MM.1S (cell line): ENCODE measurements at regions not wholly inside any gene's neighbourhood (a gene's known extent, or its start where the extent isn't known, plus 50 kb on each side); places are given as distances from the start of the nearest gene placed in this dataset.

ENCODE experiments used
- DNase-seq: peaks from one replicate; pipeline ENCODE4 v3.0.0-alpha.2; 2015
- H2AFZ ChIP-seq: fragments of 300-600 bp; sonication (generic); 2 replicates; pipeline ENCODE4 v1.6.0; 2016; ENCODE audit warnings: antibody characterized with exemption, low read length
- H3F3A ChIP-seq: fragments of 300-600 bp; sonication (generic); 2 replicates; pipeline ENCODE4 v1.6.1; 2016; ENCODE audit warnings: mild to moderate bottlenecking, antibody characterized with exemption, low read length, moderate library complexity, mixed read lengths; ENCODE audit not compliant: insufficient read depth
- H3K27ac ChIP-seq: fragments of 300-600 bp; sonication (generic); 2 replicates; pipeline ENCODE4 v1.5.1; 2016; ENCODE audit warnings: mild to moderate bottlenecking, low read length
- H3K27me3 ChIP-seq: fragments of 300-600 bp; sonication (generic); replicated peaks from 2 replicates; pipeline ENCODE4 v1.6.0; 2016; ENCODE audit warnings: low read length; ENCODE audit not compliant: insufficient read depth
- H3K36me3 ChIP-seq: fragments of 300-600 bp; sonication (generic); replicated peaks from 2 replicates; pipeline ENCODE4 v1.6.1; 2016; ENCODE audit warnings: mild to moderate bottlenecking, low read length, mixed read lengths; ENCODE audit not compliant: insufficient read depth
- H3K4me1 ChIP-seq: fragments of 300-600 bp; sonication (generic); 2 replicates; pipeline ENCODE4 v1.6.1; 2016; ENCODE audit warnings: low read length, mixed read lengths
- H3K4me2 ChIP-seq: fragments of 300-600 bp; sonication (generic); 2 replicates; pipeline ENCODE4 v1.6.0; 2016; ENCODE audit warnings: low read depth, low read length
- H3K4me3 ChIP-seq: fragments of 300-600 bp; sonication (generic); 2 replicates; pipeline ENCODE4 v1.5.1; 2016; ENCODE audit warnings: low read length, mixed read lengths
- H3K79me2 ChIP-seq: fragments of 300-600 bp; sonication (generic); 2 replicates; pipeline ENCODE4 v1.6.1; 2016; ENCODE audit warnings: mixed run types, low read length, mixed read lengths
- H3K9ac ChIP-seq: fragments of 300-600 bp; sonication (generic); 2 replicates; pipeline ENCODE4 v1.6.1; 2016; ENCODE audit warnings: low read length, mixed read lengths
- H3K9me2 ChIP-seq: fragments of 300-600 bp; sonication (generic); replicated peaks from 2 replicates; pipeline ENCODE4 v1.6.1; 2016; ENCODE audit warnings: mild to moderate bottlenecking, low read length, mixed read lengths; ENCODE audit not compliant: insufficient read depth
- H3K9me3 ChIP-seq: fragments of 300-600 bp; sonication (generic); replicated peaks from 2 replicates; pipeline ENCODE4 v1.6.1; 2016; ENCODE audit warnings: mild to moderate bottlenecking, low read length, mixed read lengths; ENCODE audit not compliant: insufficient read depth
- H4K20me1 ChIP-seq: fragments of 300-600 bp; sonication (generic); 2 replicates; pipeline ENCODE4 v1.6.1; 2016; ENCODE audit warnings: mild to moderate bottlenecking, low read length, moderate library complexity, mixed read lengths; ENCODE audit not compliant: insufficient read depth
- CTCF ChIP-seq: fragments of 300-600 bp; sonication (generic); IDR thresholded peaks from 2 replicates; pipeline ENCODE4 v1.5.1; 2016; ENCODE audit warnings: antibody characterized with exemption, low read length, mixed read lengths
- EZH2 ChIP-seq: fragments of 300-600 bp; sonication (generic); optimal IDR thresholded peaks from 2 replicates; pipeline ENCODE3; 2017; ENCODE audit warnings: low read depth, mild to moderate bottlenecking, antibody characterized with exemption, low read length, mixed read lengths
- EZH2phosphoT487 ChIP-seq: fragments of 300-600 bp; sonication (generic); IDR thresholded peaks from 2 replicates; pipeline ENCODE4 v1.6.1; 2018; ENCODE audit warnings: antibody characterized with exemption, low read length

GRCh38 chr3:106823701-106824100 lies 553.5 kb upstream of the CCDC54 start:
- no peak for DNase-seq
- Histone ChIP-seq H3K4me3 (no peak overlapping the region), H4K20me1 (no peaks in the 10 kb centered on the region), H3K9me2 (no peaks in the 10 kb centered on the region), H3F3A (no peaks in the 10 kb centered on the region), H3K4me2 (no peak overlapping the region), H2AFZ (no peak overlapping the region), H3K4me1 (no peaks in the 10 kb centered on the region), H3K27ac (no peak overlapping the region), H3K36me3 (no peaks in the 10 kb centered on the region), H3K27me3 (no peaks in the 10 kb centered on the region), H3K9ac (no peak overlapping the region), H3K79me2 (no peaks in the 10 kb centered on the region), H3K9me3 (no peaks in the 10 kb centered on the region)
- no peak for TF ChIP-seq CTCF
- no peak for TF ChIP-seq EZH2
- TF ChIP-seq EZH2phosphoT487: no peak

DNA sequence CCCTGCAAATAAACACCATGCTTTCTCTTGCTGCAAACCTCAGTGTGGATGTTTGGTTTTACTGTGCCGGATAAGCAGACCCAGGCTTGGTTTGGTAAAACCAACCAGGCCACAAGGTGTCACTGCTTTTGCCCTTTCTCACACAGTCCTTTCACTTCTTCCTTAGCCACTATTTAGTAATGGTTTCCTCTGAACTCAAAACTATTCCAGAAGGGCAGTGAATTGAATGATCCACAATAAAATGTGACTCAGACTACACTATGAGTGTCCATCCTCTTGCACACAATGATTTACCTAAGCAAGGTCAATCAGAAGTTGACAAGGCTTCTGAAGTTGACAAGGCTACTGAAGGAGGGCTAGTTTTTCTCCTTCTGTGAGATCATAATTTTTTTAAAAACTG lies 552.4 kb upstream of the CCDC54 start:
- H3F3A ChIP-seq: no peaks in the 10 kb centered on the region
- no peak overlapping the region for H2AFZ ChIP-seq
- no peak overlapping the region for H3K9ac ChIP-seq
- no peaks in the 10 kb centered on the region for H3K27me3 ChIP-seq
- H3K36me3 ChIP-seq: no peaks in the 10 kb centered on the region
- no peaks in the 10 kb centered on the region for H3K9me2 ChIP-seq
- no peak overlapping the region for H3K27ac ChIP-seq
- TF ChIP-seq CTCF (no peak), EZH2 (no peak), EZH2phosphoT487 (no peak)
- no peak overlapping the region for H3K4me2 ChIP-seq
- DNase-seq: no peak
- no peaks in the 10 kb centered on the region for H4K20me1 ChIP-seq
- no peaks in the 10 kb centered on the region for H3K9me3 ChIP-seq
- H3K4me1 ChIP-seq: no peaks in the 10 kb centered on the region
- no peaks in the 10 kb centered on the region for H3K79me2 ChIP-seq
- H3K4me3 ChIP-seq: no peak overlapping the region

DNA sequence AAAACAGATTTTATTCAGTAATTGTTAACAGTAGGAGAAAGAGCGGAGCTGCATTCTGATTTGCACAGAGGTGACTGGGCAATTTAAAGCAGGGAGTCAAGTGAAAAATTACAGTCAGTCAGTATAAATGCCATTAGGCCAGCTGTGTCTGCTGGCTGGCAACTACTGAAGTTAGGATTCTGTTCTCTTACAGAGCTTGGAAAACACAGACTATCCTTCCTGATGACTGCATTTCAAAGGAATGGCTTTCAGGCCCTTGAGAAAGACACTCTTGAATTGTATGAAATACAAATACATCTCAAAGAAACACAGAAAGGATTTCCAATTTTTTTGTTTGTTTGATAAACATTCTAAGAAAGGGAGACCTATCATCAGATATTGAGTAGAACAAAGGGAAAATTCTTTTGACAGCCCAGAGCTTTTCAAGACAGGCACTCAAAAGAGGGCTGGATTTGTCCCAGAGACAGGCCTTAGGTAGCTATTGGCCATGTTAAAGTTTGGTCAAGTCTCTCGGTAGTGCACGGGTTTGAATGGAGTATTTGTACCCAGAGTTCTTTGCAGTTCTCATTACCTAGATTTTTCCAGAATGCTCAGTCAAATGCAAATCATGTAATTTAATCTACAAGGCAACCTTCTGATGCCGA lies 551.2 kb upstream of the CCDC54 start:
- Histone ChIP-seq H3K4me1 (no peaks in the 10 kb centered on the region), H3K9ac (no peak overlapping the region), H3K79me2 (no peaks in the 10 kb centered on the region), H4K20me1 (no peaks in the 10 kb centered on the region), H3K4me3 (no peak overlapping the region), H3F3A (no peaks in the 10 kb centered on the region), H3K9me3 (no peaks in the 10 kb centered on the region), H3K4me2 (no peak overlapping the region), H3K9me2 (no peaks in the 10 kb centered on the region), H2AFZ (no peak overlapping the region), H3K27me3 (no peaks in the 10 kb centered on the region), H3K36me3 (no peaks in the 10 kb centered on the region), H3K27ac (no peak overlapping the region)
- no peak for TF ChIP-seq EZH2phosphoT487
- no peak for TF ChIP-seq EZH2
- no peak for TF ChIP-seq CTCF
- no peak for DNase-seq
